CD4-positive, alpha-beta T cell treated with Interleukin-1 beta for 1 hour (primary cell): ENCODE measurements at regions not wholly inside any gene's neighbourhood (a gene's known extent, or its start where the extent isn't known, plus 50 kb on each side); places are given as distances from the start of the nearest gene placed in this dataset.
"Not testable (repeated sequence)": the region's sequence is repeated elsewhere in the genome, so short reads cannot be mapped to it uniquely, and the experiment has no call there.

ENCODE experiments used
- DNase-seq, 2 donors: peaks; one replicate each; pipeline ENCODE4 v3.0.0-alpha.2; 2020 to 2022

DNA sequence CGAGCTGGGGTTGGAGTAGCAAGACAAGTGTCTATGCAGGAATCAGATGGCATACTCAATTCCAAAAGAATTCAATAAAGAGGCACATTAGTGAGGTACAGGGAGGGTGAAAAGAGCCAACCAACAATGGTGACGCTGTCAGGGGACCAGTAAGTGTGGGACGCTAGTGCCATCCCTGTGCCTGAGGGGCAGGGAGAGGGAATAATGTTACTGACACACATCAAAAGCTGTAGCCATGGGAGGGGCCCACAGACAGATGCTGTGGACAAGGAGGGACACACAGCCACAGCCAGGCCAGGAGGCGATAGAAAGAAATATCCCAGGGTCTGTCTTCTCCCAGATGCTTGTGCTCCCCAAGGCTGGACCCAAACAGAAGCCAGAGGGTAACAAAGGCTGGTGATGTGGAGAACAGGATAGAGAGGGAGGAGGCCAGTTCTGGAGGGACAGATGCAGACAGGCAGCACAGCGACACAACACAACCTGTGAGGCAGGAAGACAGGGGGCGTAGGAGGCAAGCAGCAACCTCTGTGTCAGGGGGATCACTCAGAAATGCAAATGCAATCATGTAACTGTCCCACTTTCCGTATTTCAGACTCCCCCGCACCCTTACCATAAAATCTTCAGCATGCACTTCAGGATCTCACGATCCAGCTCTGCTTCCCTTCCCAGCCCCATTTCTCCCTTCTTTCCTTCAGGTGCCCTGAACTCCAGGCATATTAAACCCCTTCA, 240.5 kb upstream of the FZD8 start:
- DNase-seq = no peak

DNA sequence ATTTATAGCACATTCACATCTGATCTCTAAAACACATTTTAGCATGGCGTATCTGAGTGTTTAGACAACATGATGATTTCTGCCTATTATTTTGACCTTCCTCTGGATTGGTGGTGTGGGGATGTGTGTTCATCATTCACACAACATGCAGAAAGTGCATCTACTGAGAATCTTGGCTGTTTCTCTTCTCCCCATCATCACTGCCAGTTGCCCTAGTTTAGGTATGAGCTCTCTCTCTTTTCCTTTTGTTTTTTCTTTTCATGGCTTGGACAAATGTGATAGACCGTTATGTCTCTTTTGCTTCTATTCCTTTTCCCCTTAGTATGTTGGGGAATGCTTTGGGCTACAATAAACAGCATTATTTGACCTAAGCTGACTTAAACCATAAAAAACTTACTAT, 239.2 kb upstream of the FZD8 start:
- DNase-seq = no peak

DNA sequence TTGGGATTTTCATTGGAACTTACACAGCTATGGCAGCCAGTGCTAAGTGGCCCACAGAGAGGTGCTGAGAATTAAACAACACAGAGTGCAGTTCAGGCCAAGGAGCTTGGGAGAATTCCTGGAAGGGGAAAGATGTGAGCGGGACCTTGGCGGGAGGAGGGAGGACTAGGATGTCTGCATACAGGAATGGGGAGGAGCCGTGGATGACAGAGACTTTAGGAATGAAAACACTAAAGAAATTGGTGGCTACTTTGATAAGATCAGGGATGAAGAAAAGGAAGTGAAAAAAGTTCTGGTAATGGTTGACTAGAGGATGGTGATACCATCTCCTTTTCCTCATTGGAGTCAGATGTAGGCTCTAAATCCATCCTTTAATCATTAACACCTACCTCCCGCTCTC, 234.2 kb upstream of the FZD8 start:
- DNase-seq = no peak

DNA sequence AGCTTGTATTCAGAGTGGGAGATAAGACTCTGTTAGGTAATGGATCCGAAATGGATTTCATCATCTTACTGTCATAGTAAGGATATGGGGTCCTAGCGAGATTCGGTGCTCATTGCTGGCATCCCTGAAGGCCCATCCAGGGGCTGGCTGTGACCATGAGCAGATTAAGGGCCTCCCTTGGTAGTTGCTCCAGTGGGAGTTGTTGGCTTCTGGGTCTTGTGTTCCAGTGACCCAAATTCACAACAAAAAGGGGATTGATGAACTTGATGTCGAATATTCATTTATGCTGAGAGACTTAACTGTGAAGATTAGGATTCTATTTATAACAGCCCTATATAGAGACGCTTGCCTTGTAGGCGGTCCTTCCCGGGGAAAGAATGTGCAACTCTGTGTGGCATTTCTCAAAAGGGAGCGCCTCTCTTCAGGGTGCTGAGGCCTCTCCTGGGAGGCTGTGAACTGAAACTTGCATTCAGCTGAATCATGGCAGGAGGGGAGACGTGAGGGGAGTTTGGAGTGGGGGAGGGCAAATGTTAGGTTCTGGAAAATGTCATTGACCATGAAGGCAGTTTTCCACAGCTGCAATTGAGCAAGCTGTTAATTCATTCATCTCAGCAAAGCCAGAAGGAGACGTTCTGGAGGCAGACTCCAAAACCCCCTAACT, 233.1 kb upstream of the FZD8 start:
- DNase-seq = no peak

DNA sequence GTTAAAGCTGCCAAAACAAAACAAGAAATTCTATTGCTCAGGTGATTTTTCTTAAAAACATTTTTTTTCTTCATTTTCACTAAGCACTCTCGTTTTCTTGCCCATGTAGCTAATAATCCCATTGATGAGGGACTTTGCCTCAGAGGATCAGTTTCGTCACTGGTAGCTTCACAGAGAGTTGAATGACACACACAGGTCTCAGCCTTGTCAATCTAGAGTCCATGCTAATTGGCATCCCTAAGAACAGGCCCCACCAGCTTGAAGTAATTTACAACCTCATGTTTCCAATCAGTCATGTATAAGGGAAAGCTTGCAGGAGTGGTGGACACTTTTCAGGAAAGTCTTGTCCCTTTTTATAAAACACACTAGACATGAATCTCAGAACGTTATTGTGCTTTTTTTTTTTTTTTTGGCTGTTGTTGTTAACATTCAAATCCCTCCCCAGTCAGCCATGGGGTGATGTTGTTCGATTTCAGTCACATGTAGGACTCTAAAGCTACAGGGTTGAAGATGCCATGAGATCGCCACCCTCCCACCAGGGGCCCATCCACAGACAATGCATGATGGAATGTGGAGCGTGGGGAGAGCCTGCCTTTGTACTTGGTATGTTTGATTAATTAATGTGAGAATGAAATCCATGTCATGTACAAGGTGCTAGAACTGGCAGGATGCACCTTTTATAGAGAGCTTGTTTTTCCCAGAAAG, 232.4 kb upstream of the FZD8 start:
- DNase-seq = no peak

DNA sequence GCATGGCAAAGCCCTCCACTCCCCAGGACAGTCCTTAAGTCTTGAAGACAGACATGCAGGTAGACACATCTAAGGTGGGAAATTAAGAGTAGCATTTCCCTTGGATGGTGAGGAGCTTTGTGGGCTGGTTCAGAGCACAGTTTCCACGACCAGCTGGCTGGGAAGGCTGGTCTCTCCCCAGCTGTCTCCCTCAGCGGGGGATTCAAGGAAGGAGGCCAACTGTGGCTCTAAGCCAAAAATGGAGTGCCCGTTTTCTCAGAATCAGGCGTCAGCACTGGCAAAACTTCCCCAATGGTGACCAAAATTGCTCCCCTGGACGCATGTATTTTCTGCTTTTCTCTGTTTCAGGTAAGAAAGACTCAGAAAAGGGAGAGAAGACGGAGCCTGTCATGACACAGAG, 230.6 kb upstream of the FZD8 start:
- DNase-seq = no peak

DNA sequence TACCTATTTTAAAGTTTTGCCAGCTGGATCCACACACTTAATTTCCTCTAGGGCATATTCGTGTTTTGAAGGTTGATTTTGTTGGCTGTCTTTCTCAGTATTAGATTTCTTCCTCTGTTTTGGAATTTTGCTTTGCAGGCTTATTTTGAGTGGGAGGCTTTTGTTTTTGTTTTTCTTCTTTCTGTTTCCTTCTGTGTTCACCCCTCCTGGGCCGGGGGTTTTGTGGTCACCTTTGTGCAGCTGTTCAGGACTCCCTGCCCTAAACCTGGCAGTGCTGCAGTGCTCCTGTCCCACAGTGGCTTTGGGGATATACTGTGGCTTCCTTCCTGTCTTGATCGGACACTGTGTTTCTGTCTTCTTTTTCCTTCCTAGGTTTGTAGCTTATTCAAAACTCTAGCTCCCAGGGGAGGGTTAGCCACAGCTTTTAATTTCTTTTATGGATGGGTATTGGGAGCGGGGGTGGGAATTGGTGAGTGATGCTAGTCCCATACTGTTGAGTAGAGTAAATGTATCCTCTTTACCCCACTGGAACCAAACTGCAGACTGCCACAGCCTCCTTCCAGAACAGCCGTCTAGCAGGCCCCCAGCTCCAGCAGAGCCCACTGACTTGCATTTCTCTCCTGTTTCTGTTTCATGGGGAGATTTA, 228.7 kb upstream of the FZD8 start:
- DNase-seq = no peak

DNA sequence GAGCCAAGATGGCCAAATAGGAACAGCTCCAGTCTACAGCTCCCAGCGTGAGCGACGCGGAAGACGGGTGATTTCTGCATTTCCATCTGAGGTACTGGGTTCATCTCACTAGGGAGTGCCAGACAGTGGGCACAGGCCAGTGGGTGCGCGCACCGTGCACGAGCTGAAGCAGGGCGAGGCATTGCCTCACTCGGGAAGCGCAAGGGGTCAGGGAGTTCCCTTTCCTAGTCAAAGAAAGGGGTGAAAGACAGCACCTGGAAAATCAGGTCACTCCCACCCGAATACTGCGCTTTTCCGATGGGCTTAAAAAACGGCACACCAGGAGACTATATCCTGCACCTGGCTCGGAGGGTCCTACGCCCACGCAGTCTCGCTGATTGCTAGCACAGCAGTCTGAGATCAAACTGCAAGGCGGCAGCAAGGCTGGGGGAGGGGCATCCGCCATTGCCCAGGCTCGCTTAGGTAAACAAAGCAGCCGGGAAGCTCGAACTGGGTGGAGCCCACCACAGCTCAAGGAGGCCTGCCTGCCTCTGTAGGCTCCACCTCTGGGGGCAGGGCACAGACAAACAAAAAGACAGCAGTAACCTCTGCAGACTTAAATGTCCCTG, 216.7 kb upstream of the FZD8 start:
- DNase-seq = not testable (repeated sequence)

DNA sequence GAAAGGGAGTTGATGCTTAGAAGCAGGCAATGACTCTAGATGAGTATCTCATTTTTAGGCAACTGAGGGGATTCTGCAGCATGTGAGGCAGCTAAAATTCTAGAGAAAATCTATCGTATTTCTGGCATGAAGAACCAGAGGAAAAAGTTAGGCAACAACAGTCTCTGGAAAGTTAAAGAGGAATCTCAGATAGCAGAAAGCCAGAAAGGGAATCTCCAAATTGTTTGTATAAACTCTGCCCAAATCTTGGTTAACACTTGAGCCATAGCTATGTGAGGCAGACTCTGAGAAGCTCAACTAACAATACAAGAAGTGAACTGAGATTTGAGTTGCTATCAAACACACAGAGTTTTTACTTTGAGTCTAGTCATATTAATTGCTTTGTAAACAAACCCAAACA, 215.8 kb upstream of the FZD8 start:
- DNase-seq = no peak

DNA sequence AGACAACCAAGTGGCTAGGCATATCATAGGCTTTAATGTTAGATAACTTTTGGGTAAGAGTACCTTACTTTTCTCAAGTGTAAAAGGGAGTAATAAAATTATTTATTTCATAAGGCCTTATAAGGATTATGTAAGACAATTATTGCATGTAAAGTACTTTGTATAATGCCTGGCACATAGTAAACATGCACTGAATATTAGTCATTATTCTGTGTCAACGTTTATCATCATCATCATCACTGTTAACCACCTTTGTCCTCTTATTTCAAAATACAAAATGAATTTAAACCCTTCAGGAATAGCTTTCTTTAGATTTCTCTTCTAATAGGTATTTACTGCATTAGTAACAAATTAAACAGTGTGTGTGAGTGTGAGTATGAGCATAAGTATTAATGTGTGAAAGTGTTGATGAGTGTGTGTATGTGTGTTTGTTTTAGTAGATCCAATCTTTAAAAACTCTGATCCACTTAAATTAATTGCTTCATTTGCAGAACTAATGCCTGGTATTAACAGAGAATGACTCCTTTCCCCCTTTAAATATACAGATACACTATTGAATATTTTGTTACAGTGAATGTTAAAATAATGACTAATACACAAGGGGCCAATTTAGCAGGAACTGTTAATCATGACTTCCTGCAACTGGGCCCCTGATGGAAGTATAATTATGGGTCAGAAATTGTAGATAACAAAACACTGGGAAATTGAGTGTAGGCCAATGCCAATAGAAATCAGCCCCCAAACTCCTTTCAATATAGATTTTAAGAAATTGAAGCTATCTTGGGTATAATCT, 213.3 kb upstream of the FZD8 start:
- no peak for DNase-seq

DNA sequence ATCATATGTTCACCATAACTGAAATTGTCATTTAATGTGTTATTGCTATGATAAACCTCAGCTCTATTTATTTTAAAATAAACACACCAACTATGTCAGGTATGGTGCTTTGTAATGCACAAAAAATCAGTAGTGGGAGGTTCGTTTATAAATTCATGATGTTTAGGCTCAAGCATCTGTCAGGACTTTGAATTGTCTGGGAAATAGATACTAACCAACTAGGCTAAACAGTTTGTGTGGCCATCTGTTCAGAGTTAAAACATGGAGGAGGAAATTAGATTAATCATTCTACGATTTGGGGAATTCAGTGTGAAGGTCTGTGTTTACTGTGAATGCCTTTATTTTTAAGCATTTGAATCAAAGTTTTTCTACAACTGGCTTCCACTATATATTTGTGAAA, 212.6 kb upstream of the FZD8 start:
- no peak for DNase-seq

DNA sequence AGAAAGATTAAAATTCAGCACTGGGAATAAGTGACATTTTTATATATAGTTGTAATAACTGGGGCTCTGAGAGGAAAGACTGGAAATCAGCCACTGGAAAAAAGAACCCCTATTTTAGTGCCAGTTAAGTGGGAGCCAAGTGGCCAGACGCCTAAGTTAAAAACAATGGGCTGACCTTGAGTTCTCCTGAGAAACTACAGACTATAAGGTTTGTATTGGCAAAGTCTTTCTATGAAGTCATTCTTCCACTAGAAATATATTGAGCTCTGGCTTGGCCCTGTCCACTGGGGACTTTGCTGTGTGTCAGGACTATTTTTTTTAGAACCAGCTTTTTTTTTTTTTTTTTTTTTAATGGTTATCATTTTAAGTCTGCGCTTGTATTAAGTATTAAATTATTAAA, 210.6 kb upstream of the FZD8 start:
- DNase-seq = no peak

DNA sequence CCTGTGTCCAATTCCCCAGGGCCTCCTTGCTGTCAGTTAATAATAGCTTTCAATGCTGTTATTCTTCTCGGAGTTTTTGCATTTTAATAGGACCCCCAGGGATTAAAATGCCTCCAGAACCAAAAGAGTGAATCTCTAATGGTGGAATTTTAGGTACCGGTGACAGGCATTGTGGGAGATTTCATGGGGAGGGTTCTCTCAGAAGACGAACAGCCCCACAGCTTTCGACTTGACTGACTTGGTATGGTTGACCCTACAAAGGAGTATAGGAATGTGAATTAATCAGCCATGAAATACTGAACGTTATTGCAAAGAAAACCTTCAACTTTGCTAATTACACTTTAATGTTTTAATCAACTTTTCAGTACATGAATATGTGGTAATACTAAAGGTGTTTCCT, 206.3 kb upstream of the FZD8 start:
- DNase-seq = no peak

DNA sequence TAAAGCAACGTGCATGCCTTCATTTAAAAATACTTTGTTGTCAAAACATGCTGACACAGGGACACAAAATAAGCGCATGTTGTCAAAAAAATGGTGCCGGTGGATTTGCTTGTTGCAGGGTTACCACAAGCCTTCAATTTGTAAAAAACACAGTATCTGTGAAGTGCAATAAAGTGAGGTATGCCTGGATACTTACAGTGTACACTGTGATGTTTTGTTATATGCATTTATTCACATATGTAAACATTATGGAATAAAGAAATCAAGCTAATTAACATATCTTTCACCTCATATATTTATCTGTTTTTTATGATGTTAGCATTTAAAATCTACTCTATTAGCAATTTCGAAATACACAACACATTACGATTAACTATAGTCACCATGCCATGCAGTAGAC, 202.6 kb upstream of the FZD8 start:
- DNase-seq = no peak

DNA sequence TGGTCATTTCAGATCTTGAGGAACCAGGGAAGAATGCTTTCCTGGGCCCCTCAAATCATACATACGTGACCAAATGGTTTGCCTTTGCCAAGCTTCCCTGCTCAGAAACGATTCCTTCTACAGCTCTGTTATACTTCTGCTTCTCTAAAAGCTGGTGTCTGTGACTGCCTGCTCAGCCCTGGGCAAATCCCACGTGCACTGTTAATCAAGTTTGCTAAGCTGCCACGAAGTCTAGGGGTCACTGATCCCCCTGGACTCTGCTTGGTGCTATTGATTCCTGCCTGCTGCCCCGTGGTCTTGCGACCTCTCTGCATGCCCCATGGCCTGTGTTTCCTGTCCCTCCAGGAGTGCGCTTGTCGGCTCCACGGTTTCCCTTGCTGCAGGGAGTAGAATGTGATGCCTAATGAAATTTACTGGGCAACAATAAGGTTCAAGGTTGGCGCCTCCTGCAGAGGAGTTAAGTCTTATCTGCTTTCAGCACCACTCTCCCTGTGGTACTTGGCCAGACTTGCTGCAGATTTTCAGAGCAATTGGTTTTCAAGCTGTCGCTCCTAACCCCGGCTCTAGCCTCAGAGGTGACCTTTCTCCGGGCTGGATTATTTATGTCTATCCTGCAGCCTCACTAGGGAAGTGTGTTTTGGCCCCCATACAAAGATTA, 201.6 kb upstream of the FZD8 start:
- DNase-seq = no peak

DNA sequence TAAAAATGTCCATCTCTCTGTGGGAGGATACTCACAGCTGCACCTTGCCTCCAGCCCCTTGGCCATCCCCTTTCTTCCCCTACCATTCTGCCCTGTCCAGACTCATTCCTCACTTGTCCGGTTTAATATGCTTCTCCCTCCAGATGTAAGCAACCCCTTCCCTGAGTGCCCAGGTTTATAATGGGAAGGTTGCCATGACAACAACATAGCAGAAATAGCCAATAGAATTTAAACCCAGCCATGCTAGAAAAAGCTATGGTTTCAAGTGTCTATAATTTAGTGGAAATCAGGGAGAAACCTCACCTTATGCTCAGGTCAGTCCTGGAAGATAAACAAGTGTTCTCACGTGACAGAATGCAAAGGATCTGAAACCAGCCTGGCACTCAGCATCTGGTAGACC, 196.0 kb upstream of the FZD8 start:
- no peak for DNase-seq

DNA sequence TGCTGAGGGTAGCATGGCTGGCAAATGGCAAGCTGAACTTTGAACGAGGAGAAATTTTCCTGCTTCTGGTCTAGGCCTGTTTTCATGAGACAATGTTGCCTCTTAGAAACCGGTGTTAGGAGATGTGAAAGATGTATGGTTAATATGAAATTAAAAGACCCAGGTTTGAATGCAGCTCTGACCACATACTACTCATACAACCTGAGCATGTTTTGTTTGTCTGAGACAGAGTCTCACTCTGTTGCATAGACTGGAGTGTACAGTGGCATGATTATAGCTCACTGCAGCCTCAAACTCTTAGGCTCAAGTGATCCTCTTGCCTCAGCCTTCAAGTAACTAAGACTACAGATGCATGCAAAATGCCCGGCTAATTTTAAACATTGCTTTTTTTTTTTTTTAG, 193.4 kb upstream of the FZD8 start:
- no peak for DNase-seq

DNA sequence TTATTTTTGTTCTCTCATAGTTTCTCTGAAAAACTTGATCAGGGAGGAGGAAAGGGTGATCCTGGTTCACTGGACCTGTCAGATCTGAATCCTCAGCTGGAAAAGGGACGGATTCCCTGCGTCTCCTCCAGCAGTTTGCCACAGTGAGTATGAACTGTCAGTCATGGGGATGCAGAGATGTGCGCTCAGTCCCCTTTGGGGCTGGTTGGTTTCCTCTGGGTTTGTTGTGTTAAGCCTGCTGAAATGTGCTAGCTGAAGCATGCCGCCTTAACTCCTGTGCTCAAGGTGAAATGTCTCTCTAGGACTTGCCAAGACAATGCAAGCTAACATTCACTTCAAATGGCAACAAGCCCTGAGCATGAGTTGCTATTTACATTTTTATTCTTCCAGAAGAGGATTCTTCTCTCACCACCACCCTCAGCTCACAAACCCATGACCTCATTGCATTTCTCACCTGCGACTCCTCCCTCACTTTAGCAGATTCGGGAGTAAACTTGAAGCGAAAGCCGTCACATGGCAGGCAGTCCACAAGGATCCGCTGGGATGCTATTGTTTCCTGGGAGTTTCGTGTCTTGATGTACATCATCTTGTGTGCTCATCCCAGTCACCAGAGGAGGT, 192.9 kb upstream of the FZD8 start:
- no peak for DNase-seq

DNA sequence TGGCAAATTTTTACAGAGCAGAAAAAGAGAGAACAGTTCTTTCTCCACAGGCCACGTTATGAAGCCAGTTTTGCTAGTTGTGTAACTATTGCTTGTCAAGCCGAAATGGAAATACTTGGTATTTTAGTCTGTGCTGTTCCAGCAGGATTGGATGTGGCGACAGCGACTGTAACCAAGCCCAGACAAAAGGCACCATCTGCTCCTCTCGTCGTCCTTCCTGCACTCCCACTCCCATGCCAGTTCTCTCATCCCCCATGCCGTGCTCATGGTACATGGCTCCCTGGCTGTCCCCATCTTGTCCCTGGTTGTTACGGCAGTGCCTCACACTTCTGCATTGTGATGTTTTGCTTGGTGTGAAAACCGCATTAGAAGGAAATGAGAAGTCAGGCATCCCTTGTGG, 185.7 kb upstream of the FZD8 start:
- DNase-seq = no peak

DNA sequence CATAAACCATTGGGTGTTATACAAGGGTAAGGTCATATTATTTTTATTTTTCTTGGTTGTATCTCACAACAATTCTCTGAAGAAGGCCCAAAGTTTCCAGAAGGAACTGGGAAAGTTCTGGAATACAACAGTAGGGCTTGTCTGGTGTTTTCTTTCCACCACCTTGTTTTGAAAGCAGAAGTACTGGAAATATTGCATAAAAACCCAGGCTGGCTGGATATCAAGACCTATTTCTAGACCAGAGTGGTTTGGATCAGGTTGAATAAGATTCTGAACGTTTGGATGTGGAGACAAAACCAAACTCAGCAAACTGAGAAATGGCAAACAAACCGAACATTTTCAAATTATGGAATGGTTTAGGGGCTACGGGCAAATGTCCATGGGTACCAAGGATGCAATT, 182.6 kb upstream of the FZD8 start:
- no peak for DNase-seq

DNA sequence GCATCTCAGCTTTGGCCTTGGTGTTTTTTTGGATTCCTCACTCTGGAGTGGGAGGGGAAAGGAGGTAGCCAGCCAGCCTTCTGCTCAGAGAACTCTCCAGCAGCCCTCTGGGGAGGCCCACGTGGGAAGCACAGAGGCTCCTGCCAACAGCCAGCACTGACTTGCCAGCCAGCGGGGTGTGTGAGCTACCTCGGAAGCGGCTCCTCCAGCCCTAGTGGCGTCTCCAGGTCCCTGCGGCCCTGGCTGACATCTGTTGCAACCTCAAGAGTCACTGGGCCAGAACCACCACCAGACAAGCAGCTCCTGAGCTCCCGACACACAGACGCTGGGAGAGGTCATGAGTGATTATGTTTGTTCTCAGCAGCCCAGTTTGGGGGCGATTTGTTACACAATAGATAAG, 180.2 kb upstream of the FZD8 start:
- DNase-seq = no peak
